Dermis microvascular lymphatic vessel endothelial cell (primary cell): ENCODE measurements at regions not wholly inside any gene's neighbourhood (a gene's known extent, or its start where the extent isn't known, plus 50 kb on each side); places are given as distances from the start of the nearest gene placed in this dataset.
"Not testable (repeated sequence)": the region's sequence is repeated elsewhere in the genome, so short reads cannot be mapped to it uniquely, and the experiment has no call there.

Source experiments
- DNase-seq, 2 donors: peaks; one replicate each; pipeline versions ENCODE4 v3.0.0 to v3.0.0-alpha.2; 2010; ENCODE audit warnings: low read depth in 2 of 2

DNA sequence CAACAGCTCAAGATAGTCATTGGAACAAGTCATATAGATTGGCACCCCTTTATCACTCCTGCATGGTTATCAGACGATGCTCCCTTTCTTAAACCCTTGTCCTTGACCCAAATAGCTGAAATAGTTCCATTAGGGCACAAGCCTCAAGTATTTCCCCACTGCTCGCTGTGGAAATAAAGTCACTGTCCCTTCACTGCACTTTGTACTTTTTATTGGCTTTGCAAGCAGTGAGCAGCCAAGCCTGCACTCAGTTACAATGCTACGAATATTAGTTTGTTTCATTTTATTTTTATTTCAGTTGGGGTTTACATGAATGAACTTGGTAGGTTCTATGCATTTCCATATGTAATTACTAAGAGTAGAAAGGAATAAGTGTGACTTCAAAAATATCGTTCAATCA lies 1176.4 kb downstream of the BRINP3 start:
- DNase-seq, result no peak

DNA sequence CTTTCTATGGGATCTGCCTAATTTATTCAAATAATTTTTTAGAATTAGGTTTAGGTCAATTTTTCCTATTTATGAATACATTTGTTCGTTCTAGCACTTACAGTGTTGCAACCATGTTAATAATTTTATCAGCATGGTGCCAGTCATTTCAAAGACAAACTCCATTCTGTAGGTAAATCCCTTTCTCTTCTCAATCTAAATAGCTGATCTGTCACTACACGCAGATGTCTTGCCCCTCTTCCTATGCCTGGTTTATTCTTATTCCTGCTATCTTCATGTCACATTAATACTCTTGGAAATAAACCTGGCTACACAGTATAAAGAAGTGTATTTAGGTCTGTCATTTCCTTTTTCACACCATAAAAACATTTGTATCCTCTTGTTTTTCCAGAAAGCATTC lies 1172.4 kb downstream of the BRINP3 start:
- DNase-seq, result no peak

DNA sequence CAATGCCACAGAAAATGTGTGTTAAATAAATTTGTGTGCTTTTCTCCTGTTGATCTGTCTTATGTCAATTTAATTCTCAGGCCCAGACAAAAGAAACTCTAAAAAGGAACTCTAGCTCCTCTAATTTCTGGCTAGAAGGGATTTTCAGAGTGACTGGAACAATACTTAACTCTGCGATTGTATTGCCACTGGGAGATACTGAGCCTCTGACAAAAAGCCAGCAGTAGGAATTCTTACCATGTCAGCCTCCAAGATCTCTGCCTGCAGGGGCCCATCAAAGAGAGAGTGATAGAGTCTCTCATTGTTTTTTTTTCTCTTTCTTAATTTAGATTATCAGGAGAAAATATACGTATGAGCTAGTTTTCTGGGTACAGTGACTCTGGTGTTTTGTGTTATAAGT lies 1165.7 kb downstream of the BRINP3 start:
- no peak for DNase-seq

DNA sequence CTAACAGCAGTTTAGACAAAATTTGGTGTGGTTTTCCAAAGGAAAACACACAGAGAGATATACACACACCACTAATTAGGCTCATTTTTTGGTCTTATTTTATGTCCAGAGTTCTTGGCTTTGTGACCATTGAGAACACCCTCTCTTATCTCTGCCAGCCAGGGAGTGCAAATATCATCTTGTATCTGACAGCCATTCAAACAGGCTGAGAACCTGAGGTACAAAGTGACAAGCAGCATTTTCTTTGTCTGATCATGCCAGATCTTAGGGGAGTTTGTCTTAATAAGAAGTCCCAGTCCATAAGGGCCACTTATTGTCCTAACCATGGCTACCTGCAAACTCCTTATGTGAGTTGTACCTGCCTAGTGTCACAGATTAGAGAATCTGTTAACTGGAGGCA lies 1165.2 kb downstream of the BRINP3 start:
- no peak for DNase-seq

GRCh38 chr1:189313488-189313887 lies 1164.2 kb downstream of the BRINP3 start:
- no peak for DNase-seq

GRCh38 chr1:189315035-189315901 lies 1162.4 kb downstream of the BRINP3 start:
- DNase-seq, result no peak

DNA sequence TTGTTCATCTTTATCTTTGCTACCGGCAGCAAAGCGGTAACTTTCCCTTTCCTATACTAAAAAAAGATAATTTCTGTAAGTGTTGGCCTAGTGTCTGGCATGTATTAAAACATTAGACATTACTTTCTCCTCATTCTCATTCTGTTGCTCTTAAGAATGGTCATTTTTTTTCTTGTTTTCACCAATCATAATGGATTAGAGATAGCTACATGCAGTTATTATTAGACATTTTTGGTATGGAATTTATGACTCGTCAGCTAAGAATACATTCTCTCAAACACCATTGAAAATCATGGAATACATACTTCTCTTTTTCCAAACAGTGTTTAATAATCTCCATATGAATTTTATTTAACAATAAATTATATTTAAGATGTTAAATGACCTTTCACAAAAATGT lies 1154.6 kb downstream of the BRINP3 start:
- no peak for DNase-seq

GRCh38 chr1:189331071-189331470 lies 1146.6 kb downstream of the BRINP3 start:
- not testable (repeated sequence) for DNase-seq

- no peak for DNase-seq
These were observed 1141.3 kb downstream of the BRINP3 start for GRCh38 chr1:189336115-189337100.

DNA sequence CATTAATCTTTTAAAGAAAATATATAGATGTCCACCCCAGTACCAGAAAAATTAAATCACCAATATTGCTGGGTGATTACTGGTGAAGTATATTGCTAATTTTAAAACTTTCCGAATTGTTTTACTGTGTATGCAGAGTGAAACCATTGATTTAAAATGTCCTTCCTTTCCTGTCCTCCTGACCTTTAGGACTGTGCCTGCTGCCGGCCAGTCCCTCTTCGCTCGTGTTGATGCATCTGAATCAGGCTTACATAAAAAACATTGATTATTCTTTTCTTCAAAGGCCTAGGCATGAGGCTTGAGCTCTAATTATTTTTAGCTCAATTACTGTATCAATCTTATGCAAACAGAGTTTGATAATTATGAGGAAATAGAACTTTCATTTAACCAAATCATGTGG lies 1128.1 kb downstream of the BRINP3 start:
- no peak for DNase-seq

- no peak for DNase-seq
These were observed 1126.6 kb downstream of the BRINP3 start for GRCh38 chr1:189350983-189351616.

GRCh38 chr1:189351960-189352359 lies 1125.7 kb downstream of the BRINP3 start:
- no peak for DNase-seq

- no peak for DNase-seq
These were observed 1121.5 kb downstream of the BRINP3 start for GRCh38 chr1:189356206-189356605.

- DNase-seq, result no peak
These were observed 1120.3 kb downstream of the BRINP3 start for GRCh38 chr1:189357317-189357716.

DNA sequence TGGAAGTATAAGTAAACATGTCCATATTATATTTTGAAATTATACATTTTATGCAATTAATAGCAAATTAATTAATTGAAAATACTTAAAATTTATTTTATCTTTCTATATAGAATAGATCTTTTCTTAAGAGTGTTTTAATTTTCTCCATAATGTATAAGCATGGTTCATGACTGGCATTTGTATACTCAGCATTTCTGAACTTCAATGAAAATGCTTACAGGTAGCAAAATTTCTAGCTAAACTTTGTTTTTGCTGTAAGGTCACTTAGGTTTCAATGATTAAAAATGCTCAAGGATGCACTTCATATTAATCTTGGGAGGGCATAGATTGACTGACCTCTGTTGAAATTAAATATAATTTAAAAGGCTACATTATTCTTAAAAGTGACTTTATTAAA lies 1108.1 kb downstream of the BRINP3 start:
- no peak for DNase-seq

- no peak for DNase-seq
These were observed 1102.8 kb downstream of the BRINP3 start for GRCh38 chr1:189374816-189375215.

DNA sequence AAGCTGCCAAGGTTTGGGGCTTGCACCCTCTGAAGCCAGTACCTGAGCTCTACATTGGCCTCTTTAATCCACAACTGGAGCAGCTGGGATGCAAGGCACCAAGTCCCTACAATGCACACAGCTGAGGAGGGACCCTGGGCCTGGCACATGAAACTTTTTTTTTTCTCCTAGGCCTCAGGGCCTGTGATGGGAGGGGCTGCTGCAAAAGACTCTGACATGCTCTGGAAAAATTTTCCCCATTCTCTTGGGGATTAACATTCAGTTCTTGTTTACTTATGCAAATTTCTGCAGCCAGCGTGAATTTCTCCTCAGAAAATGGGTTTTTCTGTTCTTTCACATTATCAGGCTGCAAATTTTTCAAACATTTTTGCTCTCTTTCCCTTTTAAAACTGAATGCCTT lies 1072.2 kb downstream of the BRINP3 start:
- DNase-seq, result no peak

DNA sequence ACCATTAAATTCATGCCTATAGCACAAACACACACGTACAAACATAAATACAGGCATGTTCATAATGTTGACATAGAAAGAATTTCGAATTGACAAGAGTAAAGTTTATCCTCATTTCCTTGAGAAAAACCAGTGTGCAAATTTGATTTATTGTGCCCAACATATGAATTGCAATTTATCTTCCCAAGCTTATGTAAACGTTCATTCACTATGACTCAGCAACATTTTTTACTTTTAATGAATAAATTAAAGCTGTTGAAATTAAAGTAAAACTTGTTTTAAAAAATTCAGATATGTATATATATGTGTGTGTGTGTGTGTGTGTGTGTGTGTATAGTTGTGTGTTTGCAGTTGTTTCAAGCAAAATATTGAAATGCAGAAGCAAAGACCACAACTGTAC lies 1067.9 kb downstream of the BRINP3 start:
- no peak for DNase-seq

DNA sequence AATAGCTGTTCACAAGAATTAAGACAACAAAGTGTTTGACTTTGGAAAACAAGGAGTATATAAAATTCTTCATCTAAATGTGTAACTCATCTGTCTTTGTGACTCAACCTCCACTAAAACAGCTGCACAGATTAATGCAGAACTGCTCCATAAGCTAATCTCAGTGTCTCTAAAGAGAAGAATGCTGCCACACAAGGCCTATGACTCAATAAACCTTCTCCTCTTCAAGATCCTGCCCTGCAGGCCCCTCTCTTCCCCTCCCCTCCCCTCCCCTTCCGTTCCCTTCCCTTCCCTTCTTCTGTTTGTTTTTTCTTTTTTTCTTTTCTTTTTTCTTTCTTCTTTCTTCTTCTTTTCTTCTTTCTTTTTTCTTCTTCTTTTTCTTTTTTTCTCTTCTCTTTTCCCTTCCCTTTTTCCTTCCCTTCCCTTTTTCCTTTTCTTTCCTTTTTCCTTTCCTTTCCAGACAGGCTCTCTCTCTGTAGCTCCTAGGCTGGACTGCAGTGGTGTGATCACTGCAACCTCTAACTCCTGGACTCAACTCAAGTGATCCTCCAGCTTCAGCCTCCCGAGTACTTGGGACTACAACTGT lies 1052.8 kb downstream of the BRINP3 start:
- no peak for DNase-seq

DNA sequence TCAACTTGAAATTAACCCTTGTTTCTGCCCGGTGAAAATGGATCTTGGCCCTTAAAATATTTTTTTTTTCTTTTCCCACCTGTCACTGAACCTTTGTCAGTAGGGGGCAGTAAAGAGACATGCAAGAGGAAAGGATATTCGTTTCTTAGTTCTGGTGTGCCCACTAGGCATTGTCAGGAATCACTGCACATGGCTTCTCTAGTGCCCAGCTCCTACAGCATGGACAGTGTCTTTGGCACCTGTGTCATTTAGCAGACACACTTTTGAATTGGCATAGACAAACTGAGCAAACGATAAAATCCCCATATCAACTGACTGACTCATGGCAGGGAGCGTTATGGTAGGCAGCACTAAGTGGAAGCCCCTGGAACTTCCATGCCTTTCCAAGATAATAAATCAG lies 1048.1 kb downstream of the BRINP3 start:
- DNase-seq, result no peak

- DNase-seq, result no peak
These were observed 1046.2 kb downstream of the BRINP3 start for GRCh38 chr1:189431447-189431846.

DNA sequence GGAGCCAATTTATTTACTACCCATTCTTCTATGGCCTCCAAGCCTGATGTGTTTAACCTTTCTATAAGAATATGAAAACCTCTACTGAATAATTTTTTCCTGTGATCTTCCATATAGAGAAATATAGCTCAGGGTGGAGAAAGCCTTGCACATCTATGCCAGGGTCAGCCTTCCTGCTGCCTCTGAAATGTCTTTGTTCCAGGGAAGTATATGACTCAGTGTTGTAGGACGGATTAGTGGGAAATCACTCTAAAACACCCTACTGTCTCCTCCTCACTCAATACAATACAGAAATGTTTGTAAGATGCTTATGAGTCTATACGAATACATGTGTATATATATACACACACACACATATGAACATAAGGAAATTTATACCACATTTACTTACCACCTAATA lies 1044.9 kb downstream of the BRINP3 start:
- no peak for DNase-seq
